Keratinocyte (primary cell): ENCODE measurements at regions not wholly inside any gene's neighbourhood (a gene's known extent, or its start where the extent isn't known, plus 50 kb on each side); places are given as distances from the start of the nearest gene placed in this dataset.

Experiments
- DNase-seq: peaks from one replicate; pipeline ENCODE4 v3.0.0-alpha.2; 2011; ENCODE audit warnings: low read depth, missing footprints, low spot score
- FAIRE-seq: peaks from 2 replicates; lab custom pipeline; 2011; peaks lifted over from hg19 to GRCh38; lab: Jason Lieb, UNC
- H2AFZ ChIP-seq: 2 replicates; pipeline ENCODE4 v1.6.0; 2012; ENCODE audit warnings: low read length, control low read depth, inconsistent platforms; ENCODE audit not compliant: control insufficient read depth
- H3K27ac ChIP-seq: 2 replicates; pipeline ENCODE4 v1.5.1; 2011; ENCODE audit warnings: low read length; ENCODE audit not compliant: control insufficient read depth, insufficient read depth
- H3K27me3 ChIP-seq: 3 replicates; pipeline ENCODE4 v1.6.0; 2011; ENCODE audit warnings: low read length; ENCODE audit not compliant: control insufficient read depth, insufficient read depth; ENCODE audit errors: extremely low read depth
- H3K36me3 ChIP-seq, 2 experiments: 2 replicates in 1 of 2; 3 replicates in 1 of 2; pipeline ENCODE4 v1.5.1; 2011; ENCODE audit warnings: low read length in 2 of 2, mild to moderate bottlenecking in 1 of 2; ENCODE audit not compliant: control insufficient read depth in 2 of 2, insufficient read depth in 2 of 2; ENCODE audit errors: extremely low read depth in 1 of 2
- H3K4me1 ChIP-seq: 3 replicates; pipeline ENCODE4 v1.5.1; 2011; ENCODE audit warnings: low read length; ENCODE audit not compliant: control insufficient read depth, insufficient read depth; ENCODE audit errors: extremely low read depth
- H3K4me2 ChIP-seq: 3 replicates; pipeline ENCODE4 v1.6.0; 2011; ENCODE audit warnings: low read depth, low read length; ENCODE audit not compliant: control insufficient read depth, insufficient read depth; ENCODE audit errors: extremely low read depth
- H3K4me3 ChIP-seq, 3 experiments: fragments of 200-600 bp in 1 of 3; sonication (generic) in 1 of 3; 2 replicates in 2 of 3; 3 replicates in 1 of 3; pipeline ENCODE4 v1.5.1; 2011 to 2016; ENCODE audit warnings: low read length in 3 of 3, mild to moderate bottlenecking in 3 of 3, control low read depth in 2 of 3, inconsistent platforms in 1 of 3, low read depth in 1 of 3, mixed read lengths in 1 of 3, mixed run types in 1 of 3, moderate library complexity in 1 of 3; ENCODE audit not compliant: control insufficient read depth in 2 of 3, insufficient read depth in 2 of 3; ENCODE audit errors: extremely low read depth in 1 of 3
- H3K79me2 ChIP-seq: 2 replicates; pipeline ENCODE4 v1.6.0; 2012; ENCODE audit warnings: low read length; ENCODE audit not compliant: control insufficient read depth, insufficient read depth
- H3K9ac ChIP-seq: 3 replicates; pipeline ENCODE4 v1.6.0; 2011; ENCODE audit warnings: low read length; ENCODE audit not compliant: control insufficient read depth, insufficient read depth; ENCODE audit errors: extremely low read depth
- H3K9me1 ChIP-seq: 3 replicates; pipeline ENCODE4 v1.6.0; 2011; ENCODE audit warnings: low read length; ENCODE audit not compliant: control insufficient read depth, insufficient read depth; ENCODE audit errors: extremely low read depth
- H3K9me3 ChIP-seq: 2 replicates; pipeline ENCODE4 v1.5.1; 2012; ENCODE audit warnings: low read depth, low read length; ENCODE audit not compliant: control insufficient read depth
- H4K20me1 ChIP-seq: 3 replicates; pipeline ENCODE4 v1.6.0; 2011; ENCODE audit warnings: low read length; ENCODE audit not compliant: control insufficient read depth, insufficient read depth; ENCODE audit errors: extremely low read depth
- EZH2 ChIP-seq: IDR thresholded peaks from one replicate; pipeline ENCODE4 v1.6.1; 2012; ENCODE audit warnings: inconsistent platforms, mild to moderate bottlenecking, low read length, moderate library complexity
- dilution Hi-C: fragments of 300-500 bp; cut with MboI; formaldehyde crosslinking; loops from one replicate; pipeline ENCODE4 v1.7.0; 2020; ENCODE audit warnings: low sequenced_read_pairs; ENCODE audit not compliant: extremely low pct_ligation_motif_present
- TF ChIP-seq, protein P1 (sequence below), 3 experiments: IDR thresholded peaks in 1 of 3; conservative IDR thresholded peaks in 1 of 3; optimal IDR thresholded peaks in 1 of 3; 2 replicates in 2 of 3; 3 replicates in 1 of 3; pipeline versions ENCODE3 to v1.5.1; 2011; ENCODE audit warnings: low read length in 3 of 3, mild to moderate bottlenecking in 3 of 3, moderate library complexity in 2 of 3, control low read depth in 1 of 3, inconsistent platforms in 1 of 3; ENCODE audit not compliant: insufficient read depth in 2 of 3; ENCODE audit errors: extremely low read depth in 1 of 3

DNA sequence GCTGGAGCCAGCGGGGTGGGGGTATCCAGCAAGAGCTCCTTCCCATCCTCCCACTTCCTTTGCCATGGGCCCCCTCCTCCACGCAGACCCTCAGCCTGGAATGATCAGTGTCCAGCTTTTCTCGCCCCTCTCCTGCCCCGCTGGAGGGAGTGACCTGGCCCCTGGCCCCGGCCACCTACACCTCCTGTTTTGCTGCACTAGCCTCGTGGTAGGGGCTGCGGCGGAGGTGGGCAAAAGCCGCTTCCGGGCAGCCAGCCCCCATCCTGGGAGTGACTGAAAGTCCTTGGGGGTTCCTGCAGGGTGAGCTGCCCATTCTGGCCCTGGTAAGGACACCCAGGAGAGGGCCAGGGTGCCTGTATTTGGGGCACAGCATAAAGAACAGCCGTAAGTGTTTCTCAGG, 295.7 kb downstream of the SEC14L1 start:
- Histone ChIP-seq H2AFZ (no peak overlapping the region), H3K9ac (no peak overlapping the region), H3K36me3 (peaks cover 22 to 30% of the 10 kb centered on the region in 2 experiments), H3K4me1 (peaks cover 18% of the 10 kb centered on the region), H3K27me3 (no peaks in the 10 kb centered on the region), H3K27ac (no peak overlapping the region), H3K4me2 (no peak overlapping the region), H4K20me1 (peaks cover 58% of the 10 kb centered on the region), H3K79me2 (peaks cover 91% of the 10 kb centered on the region), H3K9me3 (no peaks in the 10 kb centered on the region), H3K9me1 (no peaks in the 10 kb centered on the region), H3K4me3 (no peak overlapping the region)
- dilution Hi-C loops: no loop called here
- TF ChIP-seq, protein P1, sequence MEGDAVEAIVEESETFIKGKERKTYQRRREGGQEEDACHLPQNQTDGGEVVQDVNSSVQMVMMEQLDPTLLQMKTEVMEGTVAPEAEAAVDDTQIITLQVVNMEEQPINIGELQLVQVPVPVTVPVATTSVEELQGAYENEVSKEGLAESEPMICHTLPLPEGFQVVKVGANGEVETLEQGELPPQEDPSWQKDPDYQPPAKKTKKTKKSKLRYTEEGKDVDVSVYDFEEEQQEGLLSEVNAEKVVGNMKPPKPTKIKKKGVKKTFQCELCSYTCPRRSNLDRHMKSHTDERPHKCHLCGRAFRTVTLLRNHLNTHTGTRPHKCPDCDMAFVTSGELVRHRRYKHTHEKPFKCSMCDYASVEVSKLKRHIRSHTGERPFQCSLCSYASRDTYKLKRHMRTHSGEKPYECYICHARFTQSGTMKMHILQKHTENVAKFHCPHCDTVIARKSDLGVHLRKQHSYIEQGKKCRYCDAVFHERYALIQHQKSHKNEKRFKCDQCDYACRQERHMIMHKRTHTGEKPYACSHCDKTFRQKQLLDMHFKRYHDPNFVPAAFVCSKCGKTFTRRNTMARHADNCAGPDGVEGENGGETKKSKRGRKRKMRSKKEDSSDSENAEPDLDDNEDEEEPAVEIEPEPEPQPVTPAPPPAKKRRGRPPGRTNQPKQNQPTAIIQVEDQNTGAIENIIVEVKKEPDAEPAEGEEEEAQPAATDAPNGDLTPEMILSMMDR (optimal IDR thresholded peaks at IDR 0.05 in 1 of 3, IDR thresholded peaks at IDR 0.05 in 1 of 3, conservative IDR thresholded peaks at IDR 0.05 in 1 of 3; ENCODE audit: extremely low read depth in 1 of 3, insufficient read depth in 2 of 3, low read length in 3 of 3): no peak
- TF ChIP-seq EZH2: no peak
- FAIRE-seq (no peak), DNase-seq (no peak)

DNA sequence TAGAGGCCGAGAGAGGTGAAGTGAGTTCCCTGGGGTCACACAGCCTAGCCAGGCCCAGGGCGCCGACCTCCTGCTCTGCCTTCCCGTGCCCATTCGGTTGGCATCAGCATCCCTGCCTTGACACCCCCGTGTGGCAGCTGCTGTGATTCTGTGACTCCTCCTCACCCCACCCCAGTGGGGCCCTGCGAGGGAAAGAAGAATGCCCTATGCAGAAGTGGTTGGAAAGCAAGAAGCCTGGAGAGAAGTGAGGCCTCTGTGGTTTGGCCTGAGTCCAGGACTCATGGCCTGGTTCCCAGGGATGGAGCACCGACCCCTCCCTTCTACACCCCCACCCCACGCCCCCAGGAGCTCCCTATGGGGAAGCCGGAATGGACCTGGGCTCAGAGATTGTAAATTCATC, 296.2 kb downstream of the SEC14L1 start:
- Histone ChIP-seq H2AFZ (no peak overlapping the region), H3K9me1 (no peaks in the 10 kb centered on the region), H4K20me1 (peaks cover 59% of the 10 kb centered on the region), H3K4me3 (no peak overlapping the region), H3K4me1 (peaks cover 18% of the 10 kb centered on the region), H3K27ac (no peak overlapping the region), H3K27me3 (no peaks in the 10 kb centered on the region), H3K9ac (no peak overlapping the region), H3K9me3 (no peaks in the 10 kb centered on the region), H3K36me3 (peaks cover 22 to 30% of the 10 kb centered on the region in 2 experiments), H3K79me2 (peaks cover 92% of the 10 kb centered on the region), H3K4me2 (no peak overlapping the region)
- no peak for DNase-seq
- no peak for FAIRE-seq
- TF ChIP-seq, protein P1 (optimal IDR thresholded peaks at IDR 0.05 in 1 of 3, IDR thresholded peaks at IDR 0.05 in 1 of 3, conservative IDR thresholded peaks at IDR 0.05 in 1 of 3; ENCODE audit: extremely low read depth in 1 of 3, insufficient read depth in 2 of 3, low read length in 3 of 3): no peak
- TF ChIP-seq EZH2: no peak
- dilution Hi-C loops: no loop called here
